ENCODE measurements at regions not wholly inside any gene's neighbourhood (a gene's known extent, or its start where the extent isn't known, plus 50 kb on each side); places are given as distances from the start of the nearest gene placed in this dataset.

DNA sequence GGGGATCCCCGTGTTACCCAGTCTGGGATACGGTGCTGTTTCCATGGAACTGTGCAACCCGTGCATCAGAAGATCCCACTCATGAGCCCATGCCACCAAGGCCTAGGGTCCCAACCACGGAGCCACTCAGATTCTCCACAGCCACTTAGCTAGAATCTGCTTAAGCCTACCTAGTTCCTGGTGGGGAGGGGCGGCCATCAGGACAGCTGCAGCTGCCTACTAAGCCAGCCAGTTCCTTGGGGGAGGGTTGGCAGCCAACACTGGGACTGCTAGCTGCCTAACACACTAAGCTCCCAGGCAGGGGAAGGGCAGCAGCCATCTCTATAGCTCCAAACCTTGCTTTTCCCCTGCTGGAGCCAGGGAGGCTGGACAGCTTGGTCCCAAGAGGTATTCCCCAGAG lies 549.2 kb upstream of the BRINP3 start:
- H3K4me1 ChIP-seq (ENCODE audit: insufficient read depth, low read length), result no peaks in the 10 kb centered on the region
- H3K9ac ChIP-seq (ENCODE audit: low read depth, low read length), result no peak overlapping the region
- no peaks in the 10 kb centered on the region for H3K9me3 ChIP-seq (ENCODE audit: insufficient read depth, low read length, severe bottlenecking)
- H3K4me2 ChIP-seq (ENCODE audit: insufficient read depth, low read length), result no peak overlapping the region
- DNase-seq (peak; percentile 8), ATAC-seq (ENCODE audit: insufficient read depth, low read depth) (peak; percentile 27; the same call in 1 of the 3 replicates)
- H3K27me3 ChIP-seq (ENCODE audit: insufficient read depth, low read length, poor library complexity), result no peaks in the 10 kb centered on the region
- no peak overlapping the region for H3K27ac ChIP-seq (ENCODE audit: low read length)
- H3K36me3 ChIP-seq (ENCODE audit: insufficient read depth, low read length), result no peaks in the 10 kb centered on the region
- no peak overlapping the region for H3K4me3 ChIP-seq (ENCODE audit: low read depth in 1 of 2, low read length in 2 of 2)
- H3K79me2 ChIP-seq (ENCODE audit: insufficient read depth, low read length), result no peaks in the 10 kb centered on the region
- no peak for TF ChIP-seq EZH2 (IDR thresholded peaks at IDR 0.05; ENCODE audit: borderline replicate concordance, low read depth, low read length, severe bottlenecking)
- TF ChIP-seq, protein P1, sequence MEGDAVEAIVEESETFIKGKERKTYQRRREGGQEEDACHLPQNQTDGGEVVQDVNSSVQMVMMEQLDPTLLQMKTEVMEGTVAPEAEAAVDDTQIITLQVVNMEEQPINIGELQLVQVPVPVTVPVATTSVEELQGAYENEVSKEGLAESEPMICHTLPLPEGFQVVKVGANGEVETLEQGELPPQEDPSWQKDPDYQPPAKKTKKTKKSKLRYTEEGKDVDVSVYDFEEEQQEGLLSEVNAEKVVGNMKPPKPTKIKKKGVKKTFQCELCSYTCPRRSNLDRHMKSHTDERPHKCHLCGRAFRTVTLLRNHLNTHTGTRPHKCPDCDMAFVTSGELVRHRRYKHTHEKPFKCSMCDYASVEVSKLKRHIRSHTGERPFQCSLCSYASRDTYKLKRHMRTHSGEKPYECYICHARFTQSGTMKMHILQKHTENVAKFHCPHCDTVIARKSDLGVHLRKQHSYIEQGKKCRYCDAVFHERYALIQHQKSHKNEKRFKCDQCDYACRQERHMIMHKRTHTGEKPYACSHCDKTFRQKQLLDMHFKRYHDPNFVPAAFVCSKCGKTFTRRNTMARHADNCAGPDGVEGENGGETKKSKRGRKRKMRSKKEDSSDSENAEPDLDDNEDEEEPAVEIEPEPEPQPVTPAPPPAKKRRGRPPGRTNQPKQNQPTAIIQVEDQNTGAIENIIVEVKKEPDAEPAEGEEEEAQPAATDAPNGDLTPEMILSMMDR (IDR thresholded peaks at IDR 0.05; ENCODE audit: borderline replicate concordance, extremely low read depth, low read length, poor library complexity, severe bottlenecking), result no peak
- no peaks in the 10 kb centered on the region for H4K20me1 ChIP-seq (ENCODE audit: insufficient read depth, low read length)
- no peak overlapping the region for H2AFZ ChIP-seq (ENCODE audit: low read depth, low read length)

DNA sequence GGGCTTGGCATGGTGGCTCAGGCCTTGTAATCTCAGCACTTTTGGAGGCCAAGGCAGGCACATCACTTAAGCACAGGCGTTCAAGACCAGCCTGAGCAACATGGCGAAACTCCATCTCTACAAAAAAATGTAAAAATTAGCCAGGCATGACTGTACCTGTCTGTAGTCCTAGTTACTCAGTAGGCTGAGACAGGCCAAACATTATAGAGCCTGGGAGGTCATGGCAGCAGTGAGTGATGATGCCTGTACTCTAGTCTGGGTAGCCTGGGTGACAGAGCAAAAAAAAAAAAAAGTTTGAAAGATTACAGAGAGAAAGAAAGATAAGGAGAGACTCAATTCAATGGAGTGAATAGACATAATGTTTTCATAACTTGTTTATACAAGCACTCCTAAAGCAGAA lies 556.5 kb upstream of the BRINP3 start:
- no peak overlapping the region for H3K4me3 ChIP-seq (ENCODE audit: low read depth in 1 of 2, low read length in 2 of 2)
- no peaks in the 10 kb centered on the region for H3K27me3 ChIP-seq (ENCODE audit: insufficient read depth, low read length, poor library complexity)
- H3K4me2 ChIP-seq (ENCODE audit: insufficient read depth, low read length), result no peak overlapping the region
- TF ChIP-seq, protein P1 (IDR thresholded peaks at IDR 0.05; ENCODE audit: borderline replicate concordance, extremely low read depth, low read length, poor library complexity, severe bottlenecking), result no peak
- TF ChIP-seq EZH2 (IDR thresholded peaks at IDR 0.05; ENCODE audit: borderline replicate concordance, low read depth, low read length, severe bottlenecking), result no peak
- DNase-seq, result no peak
- H3K4me1 ChIP-seq (ENCODE audit: insufficient read depth, low read length), result no peaks in the 10 kb centered on the region
- H3K9me3 ChIP-seq (ENCODE audit: insufficient read depth, low read length, severe bottlenecking), result no peaks in the 10 kb centered on the region
- H3K9ac ChIP-seq (ENCODE audit: low read depth, low read length), result no peak overlapping the region
- ATAC-seq (ENCODE audit: insufficient read depth, low read depth), result no peak
- H3K27ac ChIP-seq (ENCODE audit: low read length), result no peak overlapping the region
- no peaks in the 10 kb centered on the region for H3K79me2 ChIP-seq (ENCODE audit: insufficient read depth, low read length)
- no peak overlapping the region for H2AFZ ChIP-seq (ENCODE audit: low read depth, low read length)
- H4K20me1 ChIP-seq (ENCODE audit: insufficient read depth, low read length), result no peaks in the 10 kb centered on the region
- no peaks in the 10 kb centered on the region for H3K36me3 ChIP-seq (ENCODE audit: insufficient read depth, low read length)

DNA sequence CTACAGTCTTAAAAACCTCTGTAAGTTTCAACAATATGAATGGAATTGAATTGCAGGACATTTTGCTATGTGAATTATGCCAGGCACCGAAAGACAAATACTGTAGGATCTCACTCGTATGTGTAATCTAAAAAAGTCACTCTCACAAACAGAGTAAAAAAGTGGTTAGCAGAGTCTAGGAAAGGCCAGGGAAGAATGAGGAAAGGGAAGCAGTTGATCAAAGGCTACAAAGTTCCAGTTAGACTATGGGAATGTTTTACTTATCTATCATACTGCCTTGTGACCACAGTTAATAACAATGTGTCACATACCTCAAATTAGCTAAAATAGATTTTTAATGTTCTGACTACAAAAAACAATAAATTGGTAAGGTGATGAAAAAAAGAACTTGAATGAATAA lies 565.4 kb upstream of the BRINP3 start:
- H3K9me3 ChIP-seq (ENCODE audit: insufficient read depth, low read length, severe bottlenecking), result no peaks in the 10 kb centered on the region
- no peak for TF ChIP-seq EZH2 (IDR thresholded peaks at IDR 0.05; ENCODE audit: borderline replicate concordance, low read depth, low read length, severe bottlenecking)
- TF ChIP-seq, protein P1 (IDR thresholded peaks at IDR 0.05; ENCODE audit: borderline replicate concordance, extremely low read depth, low read length, poor library complexity, severe bottlenecking), result no peak
- H3K27ac ChIP-seq (ENCODE audit: low read length), result no peak overlapping the region
- DNase-seq, result no peak
- no peaks in the 10 kb centered on the region for H4K20me1 ChIP-seq (ENCODE audit: insufficient read depth, low read length)
- no peak overlapping the region for H2AFZ ChIP-seq (ENCODE audit: low read depth, low read length)
- no peaks in the 10 kb centered on the region for H3K27me3 ChIP-seq (ENCODE audit: insufficient read depth, low read length, poor library complexity)
- no peak overlapping the region for H3K9ac ChIP-seq (ENCODE audit: low read depth, low read length)
- no peaks in the 10 kb centered on the region for H3K36me3 ChIP-seq (ENCODE audit: insufficient read depth, low read length)
- H3K4me3 ChIP-seq (ENCODE audit: low read depth in 1 of 2, low read length in 2 of 2), result no peak overlapping the region
- H3K4me2 ChIP-seq (ENCODE audit: insufficient read depth, low read length), result no peak overlapping the region
- H3K79me2 ChIP-seq (ENCODE audit: insufficient read depth, low read length), result no peaks in the 10 kb centered on the region
- ATAC-seq (ENCODE audit: insufficient read depth, low read depth), result no peak
- H3K4me1 ChIP-seq (ENCODE audit: insufficient read depth, low read length), result no peaks in the 10 kb centered on the region

DNA sequence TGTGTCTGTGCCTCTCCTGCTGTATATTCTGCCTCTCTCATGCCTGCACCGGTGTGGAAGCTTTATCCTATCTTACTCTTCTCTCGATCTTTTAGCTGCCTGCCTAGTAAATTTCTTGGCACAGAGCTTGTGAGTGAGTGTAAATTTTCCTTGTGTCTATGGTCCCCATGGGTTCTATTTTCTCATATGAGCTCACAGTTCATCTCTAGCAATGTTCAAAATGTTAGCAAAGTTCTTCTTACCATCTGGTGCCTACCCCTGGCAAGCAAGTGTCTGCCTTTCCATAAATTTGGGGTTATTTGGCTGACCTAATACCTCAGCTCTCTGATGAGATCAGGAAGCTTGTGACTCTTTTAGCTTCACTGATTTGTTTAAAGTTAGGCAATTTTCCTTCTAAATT lies 572.1 kb upstream of the BRINP3 start:
- Histone ChIP-seq H3K79me2 (ENCODE audit: insufficient read depth, low read length) (no peaks in the 10 kb centered on the region), H3K9ac (ENCODE audit: low read depth, low read length) (no peak overlapping the region), H3K4me1 (ENCODE audit: insufficient read depth, low read length) (no peaks in the 10 kb centered on the region), H3K4me2 (ENCODE audit: insufficient read depth, low read length) (no peak overlapping the region), H3K4me3 (ENCODE audit: low read depth in 1 of 2, low read length in 2 of 2) (no peak overlapping the region), H3K27ac (ENCODE audit: low read length) (no peak overlapping the region), H3K36me3 (ENCODE audit: insufficient read depth, low read length) (no peaks in the 10 kb centered on the region), H3K27me3 (ENCODE audit: insufficient read depth, low read length, poor library complexity) (no peaks in the 10 kb centered on the region), H3K9me3 (ENCODE audit: insufficient read depth, low read length, severe bottlenecking) (no peaks in the 10 kb centered on the region), H4K20me1 (ENCODE audit: insufficient read depth, low read length) (no peaks in the 10 kb centered on the region), H2AFZ (ENCODE audit: low read depth, low read length) (peak overlapping the region; percentile 34; the same call in 1 of the 2 replicates)
- no peak for TF ChIP-seq EZH2 (IDR thresholded peaks at IDR 0.05; ENCODE audit: borderline replicate concordance, low read depth, low read length, severe bottlenecking)
- ATAC-seq (ENCODE audit: insufficient read depth, low read depth) (no peak), DNase-seq (no peak)
